ENCODE measurements at regions not wholly inside any gene's neighbourhood (a gene's known extent, or its start where the extent isn't known, plus 50 kb on each side); places are given as distances from the start of the nearest gene placed in this dataset.

DNA sequence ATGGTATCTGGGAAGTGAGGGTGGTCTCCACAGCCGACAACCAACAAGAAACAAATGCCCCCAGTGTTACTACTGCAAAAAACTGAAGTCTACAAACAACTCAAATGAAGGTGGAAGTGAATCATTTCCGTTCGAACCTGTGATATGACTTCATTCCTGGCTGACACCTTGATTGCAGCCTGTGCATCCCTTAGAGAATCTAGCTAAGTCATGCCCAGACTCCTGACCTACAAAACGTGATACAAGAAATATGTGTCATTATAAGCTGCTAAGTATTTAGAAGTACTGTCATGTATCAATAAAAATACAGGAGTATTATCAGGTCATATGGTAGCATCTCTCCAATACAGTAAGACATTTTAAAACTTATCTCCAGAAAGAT is 959.7 kb upstream of the LCORL start:
- TF ChIP-seq POLR2A (IDR thresholded peaks at IDR 0.05) (no peak), POLR2AphosphoS5 (IDR thresholded peaks at IDR 0.05) (no peak), CTCF (IDR thresholded peaks at IDR 0.05) (no peak), EP300 (IDR thresholded peaks at IDR 0.05) (no peak)
